ENCODE measurements at regions not wholly inside any gene's neighbourhood (a gene's known extent, or its start where the extent isn't known, plus 50 kb on each side); places are given as distances from the start of the nearest gene placed in this dataset.

GRCh38 chr10:130439766-130440165 lies 303.6 kb downstream of the GLRX3 start:
- H3K4me3 ChIP-seq (ENCODE audit: insufficient read depth, low read depth, low read length): no peak overlapping the region

More at GRCh38 chr10:130439766-130440165, 303.6 kb downstream of the GLRX3 start:
- Histone ChIP-seq H2AK5ac (ENCODE audit: low read depth, low read length) (no peak overlapping the region), H2AK9ac (replicated peaks; ENCODE audit: low read depth, low read length, poor library complexity) (no peak overlapping the region), H4K20me1 (ENCODE audit: insufficient read depth, low read length) (no peaks in the 10 kb centered on the region), H4K8ac (ENCODE audit: low read depth in 2 of 2, low read length in 2 of 2) (no peak overlapping the region), H3K23ac (ENCODE audit: low read depth, low read length) (no peak overlapping the region), H2BK120ac (ENCODE audit: low read depth, low read length) (no peak overlapping the region), H3K9me1 (ENCODE audit: insufficient read depth, low read length) (no peaks in the 10 kb centered on the region), H2BK15ac (ENCODE audit: low read depth, low read length) (no peak overlapping the region), H4K91ac (ENCODE audit: insufficient read depth, low read depth, low read length) (no peak overlapping the region), H2BK20ac (ENCODE audit: low read depth, low read length) (no peak overlapping the region), H3K79me1 (ENCODE audit: low read depth in 1 of 2, low read length in 2 of 2) (no peaks in the 10 kb centered on the region), H3K18ac (ENCODE audit: low read depth, low read length) (no peak overlapping the region), H3K27me3 (ENCODE audit: control insufficient read depth, insufficient read depth, low read length) (no peaks in the 10 kb centered on the region), H3K27ac (ENCODE audit: insufficient read depth, low read length) (no peak overlapping the region), H3K56ac (ENCODE audit: extremely low read depth, insufficient read depth, low read length) (no peak overlapping the region), H3K9ac (ENCODE audit: low read depth, low read length) (no peak overlapping the region), H3K4ac (ENCODE audit: low read depth, low read length) (no peak overlapping the region), H3K14ac (replicated peaks; ENCODE audit: low read depth, low read length) (no peak overlapping the region), H2AFZ (replicated peaks; ENCODE audit: low read length, poor library complexity) (no peak overlapping the region), H3K4me1 (ENCODE audit: control insufficient read depth, insufficient read depth, low read length) (no peaks in the 10 kb centered on the region), H3K4me2 (ENCODE audit: low read depth, low read length) (no peak overlapping the region), H3K36me3 (ENCODE audit: control insufficient read depth, insufficient read depth, low read length) (no peaks in the 10 kb centered on the region), H4K5ac (ENCODE audit: low read depth, low read length) (no peak overlapping the region), H2BK5ac (ENCODE audit: low read depth, low read length, poor library complexity, severe bottlenecking) (no peak overlapping the region), H3K9me3 (ENCODE audit: control insufficient read depth, insufficient read depth, low read length) (peaks cover 36% of the 10 kb centered on the region)
- dilution Hi-C loops (cut with HindIII; ENCODE audit: low sequenced_read_pairs, unreplicated experiment): no loop called here
- intact Hi-C loops (cut with micrococcal nuclease): no loop called here
- no peak for DNase-seq
- BruUV-seq (replicated peaks): no TSS peak
- TF ChIP-seq MAFK (IDR thresholded peaks at IDR 0.05; ENCODE audit: low read depth, low read length) (no peak), RCOR1 (IDR thresholded peaks at IDR 0.05; ENCODE audit: insufficient replicate concordance, low read length) (no peak), MXI1 (IDR thresholded peaks at IDR 0.05; ENCODE audit: borderline replicate concordance, low read depth, low read length) (no peak), FOS (IDR thresholded peaks at IDR 0.05; ENCODE audit: low read depth, low read length) (no peak), RAD21 (IDR thresholded peaks at IDR 0.05; ENCODE audit: low read length) (no peak), NFE2L2 (IDR thresholded peaks at IDR 0.05; ENCODE audit: low read depth, low read length) (no peak), POLR2A (IDR thresholded peaks at IDR 0.05; ENCODE audit: low read depth, low read length) (no peak), USF2 (IDR thresholded peaks at IDR 0.05; ENCODE audit: low read depth, low read length) (no peak), SMC3 (IDR thresholded peaks at IDR 0.05; ENCODE audit: low read depth, low read length) (no peak), CEBPB (IDR thresholded peaks at IDR 0.05; ENCODE audit: low read depth, low read length) (no peak), MAZ (IDR thresholded peaks at IDR 0.05; ENCODE audit: borderline replicate concordance, low read depth, low read length) (no peak), RFX5 (IDR thresholded peaks at IDR 0.05; ENCODE audit: low read depth, low read length) (no peak), BHLHE40 (IDR thresholded peaks at IDR 0.05; ENCODE audit: low read depth, low read length) (no peak)
- TF ChIP-seq, protein P1, sequence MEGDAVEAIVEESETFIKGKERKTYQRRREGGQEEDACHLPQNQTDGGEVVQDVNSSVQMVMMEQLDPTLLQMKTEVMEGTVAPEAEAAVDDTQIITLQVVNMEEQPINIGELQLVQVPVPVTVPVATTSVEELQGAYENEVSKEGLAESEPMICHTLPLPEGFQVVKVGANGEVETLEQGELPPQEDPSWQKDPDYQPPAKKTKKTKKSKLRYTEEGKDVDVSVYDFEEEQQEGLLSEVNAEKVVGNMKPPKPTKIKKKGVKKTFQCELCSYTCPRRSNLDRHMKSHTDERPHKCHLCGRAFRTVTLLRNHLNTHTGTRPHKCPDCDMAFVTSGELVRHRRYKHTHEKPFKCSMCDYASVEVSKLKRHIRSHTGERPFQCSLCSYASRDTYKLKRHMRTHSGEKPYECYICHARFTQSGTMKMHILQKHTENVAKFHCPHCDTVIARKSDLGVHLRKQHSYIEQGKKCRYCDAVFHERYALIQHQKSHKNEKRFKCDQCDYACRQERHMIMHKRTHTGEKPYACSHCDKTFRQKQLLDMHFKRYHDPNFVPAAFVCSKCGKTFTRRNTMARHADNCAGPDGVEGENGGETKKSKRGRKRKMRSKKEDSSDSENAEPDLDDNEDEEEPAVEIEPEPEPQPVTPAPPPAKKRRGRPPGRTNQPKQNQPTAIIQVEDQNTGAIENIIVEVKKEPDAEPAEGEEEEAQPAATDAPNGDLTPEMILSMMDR (conservative IDR thresholded peaks at IDR 0.05; ENCODE audit: low read depth, low read length): no peak
- no peak for ATAC-seq (ENCODE audit: low read depth)
- 65% methylated on average over 2 of the region's 6 CpGs; no CpG with 5 or more reads in 1 of the 2 experiments for WGBS, 2 experiments (ENCODE audit: extremely low coverage in 2 of 2, insufficient read length in 1 of 2)
- ChIA-PET CTCF (no interaction called here), POLR2A (ENCODE audit: unreplicated experiment) (no interaction called here)
- in situ Hi-C loops (cut with MboI; ENCODE audit: low sequenced_read_pairs): no loop called here
